SK-N-SH treated with all-trans-retinoic acid at 6 μM for 48 hours (cell line): ENCODE measurements at regions not wholly inside any gene's neighbourhood (a gene's known extent, or its start where the extent isn't known, plus 50 kb on each side); places are given as distances from the start of the nearest gene placed in this dataset.

ENCODE experiments used
- ARNTL ChIP-seq: fragments of 450-650 bp; formaldehyde crosslinking; IDR thresholded peaks from 2 replicates; pipeline ENCODE4 v1.5.0; 2020; ENCODE audit warnings: low read depth, mild to moderate bottlenecking, moderate library complexity, borderline replicate concordance
- CSDC2 ChIP-seq: fragments of 250-450 bp; sonication (Bioruptor Pico); IDR thresholded peaks from 2 replicates; pipeline ENCODE4 v1.5.0; 2020; ENCODE audit warnings: mild to moderate bottlenecking, moderate library complexity
- PATZ1 ChIP-seq: fragments of 250-450 bp; sonication (Bioruptor Pico); IDR thresholded peaks from 2 replicates; pipeline ENCODE4 v1.8.0; 2020; ENCODE audit warnings: mild to moderate bottlenecking, moderate library complexity, borderline replicate concordance
- SNAI2 ChIP-seq: fragments of 250-450 bp; sonication (Bioruptor Pico); IDR thresholded peaks from 2 replicates; pipeline ENCODE4 v1.5.0; 2020; ENCODE audit warnings: mild to moderate bottlenecking, moderate library complexity

GRCh38 chr15:70275461-70276138 lies 177.9 kb upstream of the TLE3 start:
- TF ChIP-seq CSDC2: no peak
- no peak for TF ChIP-seq ARNTL (CRISPR knock-in tag)
- no peak for TF ChIP-seq PATZ1
- TF ChIP-seq SNAI2 (CRISPR knock-in tag): no peak
